ENCODE measurements at regions not wholly inside any gene's neighbourhood (a gene's known extent, or its start where the extent isn't known, plus 50 kb on each side); places are given as distances from the start of the nearest gene placed in this dataset.

DNA sequence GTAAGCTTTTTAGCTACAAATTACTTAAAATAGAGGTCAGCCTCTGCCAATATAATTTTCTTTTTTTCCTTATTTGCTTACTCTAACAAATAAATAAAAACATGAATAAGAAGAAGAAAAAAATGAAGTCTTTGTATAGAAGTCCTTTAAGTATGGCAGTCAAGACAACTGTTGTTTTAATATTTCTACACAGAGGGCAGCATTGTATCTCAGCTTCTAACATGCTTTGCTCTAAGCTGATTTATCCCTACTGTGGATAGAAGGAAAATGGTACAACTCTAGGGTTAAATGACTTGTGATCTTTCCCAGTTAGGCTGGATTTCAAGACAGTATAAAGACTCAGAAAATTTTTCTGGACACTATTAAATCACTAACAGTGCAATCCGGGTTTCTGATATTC lies 104.3 kb upstream of the MEIS2 start:
- TF ChIP-seq, protein P1, sequence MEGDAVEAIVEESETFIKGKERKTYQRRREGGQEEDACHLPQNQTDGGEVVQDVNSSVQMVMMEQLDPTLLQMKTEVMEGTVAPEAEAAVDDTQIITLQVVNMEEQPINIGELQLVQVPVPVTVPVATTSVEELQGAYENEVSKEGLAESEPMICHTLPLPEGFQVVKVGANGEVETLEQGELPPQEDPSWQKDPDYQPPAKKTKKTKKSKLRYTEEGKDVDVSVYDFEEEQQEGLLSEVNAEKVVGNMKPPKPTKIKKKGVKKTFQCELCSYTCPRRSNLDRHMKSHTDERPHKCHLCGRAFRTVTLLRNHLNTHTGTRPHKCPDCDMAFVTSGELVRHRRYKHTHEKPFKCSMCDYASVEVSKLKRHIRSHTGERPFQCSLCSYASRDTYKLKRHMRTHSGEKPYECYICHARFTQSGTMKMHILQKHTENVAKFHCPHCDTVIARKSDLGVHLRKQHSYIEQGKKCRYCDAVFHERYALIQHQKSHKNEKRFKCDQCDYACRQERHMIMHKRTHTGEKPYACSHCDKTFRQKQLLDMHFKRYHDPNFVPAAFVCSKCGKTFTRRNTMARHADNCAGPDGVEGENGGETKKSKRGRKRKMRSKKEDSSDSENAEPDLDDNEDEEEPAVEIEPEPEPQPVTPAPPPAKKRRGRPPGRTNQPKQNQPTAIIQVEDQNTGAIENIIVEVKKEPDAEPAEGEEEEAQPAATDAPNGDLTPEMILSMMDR (conservative IDR thresholded peaks at IDR 0.05 in 1 of 2, IDR thresholded peaks at IDR 0.05 in 1 of 2; ENCODE audit: extremely low read depth in 1 of 2, insufficient read depth in 1 of 2, low read depth in 1 of 2, low read length in 2 of 2), result no peak
- no peak for TF ChIP-seq EZH2 (IDR thresholded peaks at IDR 0.05; ENCODE audit: borderline replicate concordance, low read length)

Data from mammary epithelial cell (primary cell).